Trophoblast cell (in vitro differentiated cells and primary cell): ENCODE measurements at regions not wholly inside any gene's neighbourhood (a gene's known extent, or its start where the extent isn't known, plus 50 kb on each side); places are given as distances from the start of the nearest gene placed in this dataset.

Source experiments
- DNase-seq, 2 donors: peaks; one replicate each; pipeline ENCODE4 v3.0.0-alpha.2; 2016
- H2AFZ ChIP-seq: 2 replicates; pipeline ENCODE4 v1.6.1; 2013; ENCODE audit warnings: low read length, moderate library complexity, mild to moderate bottlenecking; ENCODE audit not compliant: insufficient read depth, poor library complexity
- H2AK5ac ChIP-seq: 2 replicates; pipeline ENCODE4 v1.6.1; 2013; ENCODE audit warnings: mild to moderate bottlenecking, low read length
- H2BK120ac ChIP-seq: 2 replicates; pipeline ENCODE4 v1.6.1; 2013; ENCODE audit warnings: low read length, mild to moderate bottlenecking, moderate library complexity; ENCODE audit not compliant: insufficient read depth, poor library complexity
- H2BK12ac ChIP-seq: 2 replicates; pipeline ENCODE4 v1.6.1; 2013; ENCODE audit warnings: mild to moderate bottlenecking, low read length, moderate library complexity
- H2BK5ac ChIP-seq: 2 replicates; pipeline ENCODE4 v1.6.1; 2013; ENCODE audit warnings: low read length, low read depth, moderate library complexity, mild to moderate bottlenecking; ENCODE audit not compliant: poor library complexity
- H3K14ac ChIP-seq: 2 replicates; pipeline ENCODE4 v1.6.1; 2013; ENCODE audit warnings: mild to moderate bottlenecking, low read length
- H3K18ac ChIP-seq: 2 replicates; pipeline ENCODE4 v1.6.1; 2013; ENCODE audit warnings: mild to moderate bottlenecking, low read length
- H3K23ac ChIP-seq: 2 replicates; pipeline ENCODE4 v1.6.1; 2013; ENCODE audit warnings: low read length
- H3K27ac ChIP-seq: 2 replicates; pipeline ENCODE4 v1.5.1; 2013; ENCODE audit warnings: low read depth, mild to moderate bottlenecking, inconsistent platforms, low read length, moderate library complexity
- H3K27me3 ChIP-seq: 2 replicates; pipeline ENCODE4 v1.6.1; 2013; ENCODE audit warnings: inconsistent platforms, mild to moderate bottlenecking, low read length, moderate library complexity; ENCODE audit not compliant: insufficient read depth
- H3K36me3 ChIP-seq, 2 experiments: 1 replicate in 1 of 2; 2 replicates in 1 of 2; pipeline ENCODE4 v1.6.1; 2013; ENCODE audit warnings: low read length in 2 of 2, mild to moderate bottlenecking in 2 of 2, moderate library complexity in 1 of 2; ENCODE audit not compliant: insufficient read depth in 2 of 2, control insufficient read depth in 1 of 2
- H3K4ac ChIP-seq: 2 replicates; pipeline ENCODE4 v1.6.1; 2013; ENCODE audit warnings: low read depth, mild to moderate bottlenecking, low read length, moderate library complexity
- H3K4me1 ChIP-seq, 2 experiments: 1 replicate in 1 of 2; 2 replicates in 1 of 2; pipeline ENCODE4 v1.6.1; 2013; ENCODE audit warnings: low read length in 2 of 2, mild to moderate bottlenecking in 2 of 2, moderate library complexity in 1 of 2; ENCODE audit not compliant: insufficient read depth in 2 of 2, control insufficient read depth in 1 of 2
- H3K4me2 ChIP-seq: 2 replicates; pipeline ENCODE4 v1.6.1; 2013; ENCODE audit warnings: inconsistent platforms, mild to moderate bottlenecking, low read length, moderate library complexity
- H3K4me3 ChIP-seq: 2 replicates; pipeline ENCODE4 v1.5.1; 2013; ENCODE audit warnings: mild to moderate bottlenecking, low read depth, low read length, inconsistent platforms
- H3K79me1 ChIP-seq: one replicate; pipeline ENCODE4 v1.6.1; 2013; ENCODE audit warnings: low read length
- H3K79me2 ChIP-seq: 2 replicates; pipeline ENCODE4 v1.6.1; 2013; ENCODE audit warnings: low read length, mild to moderate bottlenecking; ENCODE audit not compliant: control insufficient read depth, insufficient read depth, poor library complexity
- H3K9ac ChIP-seq: 2 replicates; pipeline ENCODE4 v1.6.1; 2013; ENCODE audit warnings: mild to moderate bottlenecking, low read length
- H3K9me3 ChIP-seq: 2 replicates; pipeline ENCODE4 v1.6.1; 2013; ENCODE audit warnings: low read depth, mild to moderate bottlenecking, control low read depth, inconsistent platforms, low read length; ENCODE audit not compliant: insufficient read depth
- H4K12ac ChIP-seq: 2 replicates; pipeline ENCODE4 v1.6.1; 2013; ENCODE audit warnings: low read depth, mild to moderate bottlenecking, low read length, moderate library complexity
- H4K8ac ChIP-seq: 2 replicates; pipeline ENCODE4 v1.6.1; 2013; ENCODE audit warnings: low read depth, mild to moderate bottlenecking, low read length, moderate library complexity
- H4K91ac ChIP-seq: one replicate; pipeline ENCODE4 v1.6.1; 2013; ENCODE audit warnings: low read depth, mild to moderate bottlenecking, low read length, moderate library complexity
- WGBS: extraction: QIAGEN DNeasy Blood & Tissue Kit; methylation state at CpG from one replicate; pipeline ENCODE4 v1.1.7; 2013; ENCODE audit warnings: missing lambda C conversion rate; ENCODE audit not compliant: insufficient read length, insufficient coverage; ENCODE audit errors: extremely low coverage; 5-methylcytosine and 5-hydroxymethylcytosine counted together

- Histone ChIP-seq H2AK5ac (no peak overlapping the region), H4K12ac (no peak overlapping the region), H3K14ac (no peak overlapping the region), H3K79me2 (no peaks in the 10 kb centered on the region), H3K79me1 (peaks cover 2% of the 10 kb centered on the region), H4K8ac (no peak overlapping the region), H3K27ac (peak overlapping the region; percentile 79), H2BK120ac (no peak overlapping the region), H3K18ac (no peak overlapping the region), H3K9me3 (no peaks in the 10 kb centered on the region), H3K27me3 (no peaks in the 10 kb centered on the region), H3K23ac (no peak overlapping the region), H3K4me2 (no peak overlapping the region), H3K4me1 (peaks cover 0 to 2% of the 10 kb centered on the region in 2 experiments), H3K36me3 (no peaks in the 10 kb centered on the region), H2BK12ac (no peak overlapping the region), H2BK5ac (no peak overlapping the region), H4K91ac (no peak overlapping the region), H3K4me3 (no peak overlapping the region), H3K9ac (no peak overlapping the region), H2AFZ (no peak overlapping the region), H3K4ac (no peak overlapping the region)
- no peak for DNase-seq
- no CpG with 5 or more reads among the region's 1 CpG for WGBS
These were observed 261.9 kb upstream of the ADGRL3 start for GRCh38 chr4:60938181-60938580.

- no peak overlapping the region for H2BK12ac ChIP-seq
- no peak overlapping the region for H4K12ac ChIP-seq
- no peak overlapping the region for H3K14ac ChIP-seq
- H3K18ac ChIP-seq, result no peak overlapping the region
- no peak overlapping the region for H4K8ac ChIP-seq
- no peak overlapping the region for H3K9ac ChIP-seq
- H3K27ac ChIP-seq, result no peak overlapping the region
- H4K91ac ChIP-seq, result no peak overlapping the region
- no peak overlapping the region for H2BK120ac ChIP-seq
- H3K4me3 ChIP-seq, result no peak overlapping the region
- H3K9me3 ChIP-seq, result no peaks in the 10 kb centered on the region
- no peak overlapping the region for H3K4me2 ChIP-seq
- no peak overlapping the region for H2AK5ac ChIP-seq
- H3K79me2 ChIP-seq, result no peaks in the 10 kb centered on the region
- no peak overlapping the region for H3K4ac ChIP-seq
- peak overlapping the region; percentile 1 for H2BK5ac ChIP-seq
- no peak overlapping the region for H2AFZ ChIP-seq
- H3K23ac ChIP-seq, result no peak overlapping the region
- peaks cover 0 to 2% of the 10 kb centered on the region in 2 experiments for H3K4me1 ChIP-seq
- DNase-seq, result peak; percentile 65 to 70
- peaks cover 2% of the 10 kb centered on the region for H3K79me1 ChIP-seq
- no peaks in the 10 kb centered on the region for H3K36me3 ChIP-seq
- no peaks in the 10 kb centered on the region for H3K27me3 ChIP-seq
These were observed 261.5 kb upstream of the ADGRL3 start for GRCh38 chr4:60938621-60939020.

GRCh38 chr4:60944060-60944459 lies 256.1 kb upstream of the ADGRL3 start:
- H3K36me3 ChIP-seq, result no peaks in the 10 kb centered on the region
- H2BK12ac ChIP-seq, result no peak overlapping the region
- no peaks in the 10 kb centered on the region for H3K9me3 ChIP-seq
- DNase-seq, result no peak
- no peaks in the 10 kb centered on the region for H3K79me2 ChIP-seq
- H3K27ac ChIP-seq, result no peak overlapping the region
- H3K9ac ChIP-seq, result no peak overlapping the region
- no peak overlapping the region for H3K18ac ChIP-seq
- H3K4me3 ChIP-seq, result no peak overlapping the region
- H3K4me2 ChIP-seq, result no peak overlapping the region
- no peaks in the 10 kb centered on the region for H3K27me3 ChIP-seq
- WGBS, result no CpG with 5 or more reads among the region's 1 CpG
- H4K91ac ChIP-seq, result no peak overlapping the region
- H3K4me1 ChIP-seq, result peaks cover 3% of the 10 kb centered on the region in 2 experiments
- no peak overlapping the region for H2AK5ac ChIP-seq
- H3K14ac ChIP-seq, result no peak overlapping the region
- H3K79me1 ChIP-seq, result peaks cover 9% of the 10 kb centered on the region
- H4K12ac ChIP-seq, result no peak overlapping the region
- no peak overlapping the region for H3K23ac ChIP-seq
- no peak overlapping the region for H2BK5ac ChIP-seq
- no peak overlapping the region for H4K8ac ChIP-seq
- H3K4ac ChIP-seq, result no peak overlapping the region
- no peak overlapping the region for H2BK120ac ChIP-seq
- H2AFZ ChIP-seq, result no peak overlapping the region

GRCh38 chr4:60945641-60946040 lies 254.5 kb upstream of the ADGRL3 start:
- Histone ChIP-seq H3K18ac (peak overlapping the region; percentile 17), H3K4me2 (no peak overlapping the region), H3K79me2 (no peaks in the 10 kb centered on the region), H2BK5ac (peak overlapping the region; percentile 26), H2BK120ac (no peak overlapping the region), H3K36me3 (no peaks in the 10 kb centered on the region), H3K9me3 (no peaks in the 10 kb centered on the region), H2BK12ac (no peak overlapping the region), H3K9ac (no peak overlapping the region), H4K8ac (peak overlapping the region; percentile 46), H3K27me3 (no peaks in the 10 kb centered on the region), H3K27ac (peak overlapping the region; percentile 43), H4K91ac (no peak overlapping the region), H3K23ac (no peak overlapping the region), H3K4me3 (no peak overlapping the region), H3K79me1 (peaks cover 9% of the 10 kb centered on the region), H3K14ac (peak overlapping the region; percentile 8), H2AFZ (no peak overlapping the region), H3K4me1 (peaks cover 3% of the 10 kb centered on the region in 2 experiments), H4K12ac (no peak overlapping the region), H3K4ac (no peak overlapping the region), H2AK5ac (no peak overlapping the region)
- no CpG with 5 or more reads among the region's 4 CpGs for WGBS
- no peak for DNase-seq
